ENCODE measurements at regions not wholly inside any gene's neighbourhood (a gene's known extent, or its start where the extent isn't known, plus 50 kb on each side); places are given as distances from the start of the nearest gene placed in this dataset.

- no peak overlapping the region for H3K4ac ChIP-seq (replicated peaks; ENCODE audit: insufficient read length, low read depth, low read length)
- no peak overlapping the region for H4K91ac ChIP-seq (replicated peaks; ENCODE audit: insufficient read length, low read length)
- H4K5ac ChIP-seq (ENCODE audit: insufficient read length, low read depth, low read length) = no peak overlapping the region
- no peak overlapping the region for H2BK5ac ChIP-seq (ENCODE audit: low read depth, low read length)
- FAIRE-seq = no peak
- no peaks in the 10 kb centered on the region for H3K9me3 ChIP-seq (ENCODE audit: insufficient read depth in 2 of 2, low read depth in 1 of 2, low read length in 1 of 2)
- H3K27ac ChIP-seq (ENCODE audit: low read depth, low read length) = no peak overlapping the region
- H3K79me1 ChIP-seq (ENCODE audit: low read depth, low read length) = no peaks in the 10 kb centered on the region
- no peaks in the 10 kb centered on the region for H3K23me2 ChIP-seq (ENCODE audit: low read depth, low read length)
- no peak overlapping the region for H2AFZ ChIP-seq (ENCODE audit: low read length)
- H2BK12ac ChIP-seq (ENCODE audit: low read depth, low read length) = no peak overlapping the region
- no peak overlapping the region for H2BK120ac ChIP-seq (replicated peaks; ENCODE audit: low read depth, low read length)
- no peak overlapping the region for H3K9ac ChIP-seq (replicated peaks in 1 of 4; ENCODE audit: extremely low read depth in 1 of 4, low read depth in 3 of 4, low read length in 3 of 4)
- no peak overlapping the region for H3K56ac ChIP-seq (replicated peaks; ENCODE audit: insufficient read length, low read depth, low read length)
- no peak overlapping the region for H3K14ac ChIP-seq (ENCODE audit: insufficient read length)
- 95% methylated on average over 6 of the region's 6 CpGs; no CpG with 5 or more reads in 1 of the 2 experiments for WGBS, 2 experiments (ENCODE audit: extremely low coverage in 1 of 2, insufficient coverage in 1 of 2, insufficient read length in 1 of 2, insufficient replicate concordance in 2 of 2, low coverage in 1 of 2, low lambda C conversion rate in 2 of 2, missing lambda C conversion rate in 1 of 2)
- no peak overlapping the region for H3K4me3 ChIP-seq (ENCODE audit: extremely low read depth in 1 of 4, insufficient read depth in 2 of 4, low read depth in 3 of 4, low read length in 4 of 4)
- no peaks in the 10 kb centered on the region for H3K27me3 ChIP-seq (replicated peaks in 1 of 4; ENCODE audit: control insufficient read depth in 3 of 4, extremely low read depth in 1 of 4, insufficient read depth in 3 of 4, low read length in 3 of 4)
- H3K4me2 ChIP-seq (ENCODE audit: insufficient read depth in 1 of 2, low read depth in 2 of 2, low read length in 2 of 2) = no peak overlapping the region
- H4K20me1 ChIP-seq (replicated peaks in 1 of 2; ENCODE audit: control insufficient read depth in 1 of 2, insufficient read depth in 2 of 2, low read length in 2 of 2) = no peaks in the 10 kb centered on the region
- CTCF ChIA-PET (ENCODE audit: partially characterized antibody) = interaction anchor here (1.2 kb wide), 1 partner anchor 20 kb away, joined by 3 read pairs; no protein-coding TSS in a partner anchor
- no peak overlapping the region; the same call in 1 of the 2 replicates for H4K8ac ChIP-seq (ENCODE audit: extremely low read depth, insufficient read depth, low read length)
- H3K36me3 ChIP-seq (ENCODE audit: control insufficient read depth in 2 of 4, insufficient read depth in 4 of 4, low read length in 3 of 4) = no peaks in the 10 kb centered on the region
- no peak overlapping the region for H2BK20ac ChIP-seq (ENCODE audit: low read length)
- TF ChIP-seq SUZ12 (IDR thresholded peaks at IDR 0.05; ENCODE audit: low read length) (no peak), POLR2A (IDR thresholded peaks at IDR 0.05; ENCODE audit: control extremely low read depth in 1 of 2, low read depth in 2 of 2, low read length in 2 of 2) (no peak), SAP30 (IDR thresholded peaks at IDR 0.05; ENCODE audit: insufficient read depth, insufficient replicate concordance, low read length) (no peak)
- TF ChIP-seq, protein P1, sequence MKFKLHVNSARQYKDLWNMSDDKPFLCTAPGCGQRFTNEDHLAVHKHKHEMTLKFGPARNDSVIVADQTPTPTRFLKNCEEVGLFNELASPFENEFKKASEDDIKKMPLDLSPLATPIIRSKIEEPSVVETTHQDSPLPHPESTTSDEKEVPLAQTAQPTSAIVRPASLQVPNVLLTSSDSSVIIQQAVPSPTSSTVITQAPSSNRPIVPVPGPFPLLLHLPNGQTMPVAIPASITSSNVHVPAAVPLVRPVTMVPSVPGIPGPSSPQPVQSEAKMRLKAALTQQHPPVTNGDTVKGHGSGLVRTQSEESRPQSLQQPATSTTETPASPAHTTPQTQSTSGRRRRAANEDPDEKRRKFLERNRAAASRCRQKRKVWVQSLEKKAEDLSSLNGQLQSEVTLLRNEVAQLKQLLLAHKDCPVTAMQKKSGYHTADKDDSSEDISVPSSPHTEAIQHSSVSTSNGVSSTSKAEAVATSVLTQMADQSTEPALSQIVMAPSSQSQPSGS (IDR thresholded peaks at IDR 0.05; ENCODE audit: low read length) = no peak
- DNase-seq (ENCODE audit: low read depth in 1 of 2, low spot score in 2 of 2) = no peak
- POLR2A ChIA-PET (ENCODE audit: partially characterized antibody) = no interaction called here
- no peaks in the 10 kb centered on the region for H3K79me2 ChIP-seq (ENCODE audit: control insufficient read depth in 1 of 2, insufficient read depth in 2 of 2, low read length in 2 of 2)
- no peak overlapping the region for H3K23ac ChIP-seq (ENCODE audit: insufficient read length)
- no peak overlapping the region for H2BK15ac ChIP-seq (ENCODE audit: low read length)
- peaks cover 0 to 3% (median 0%) of the 10 kb centered on the region in 4 experiments; a peak in 1 of 7 replicates for H3K4me1 ChIP-seq (replicated peaks in 1 of 4; ENCODE audit: control insufficient read depth in 3 of 4, insufficient read depth in 4 of 4, low read length in 3 of 4)
- H3K18ac ChIP-seq (ENCODE audit: extremely low read depth, low read length) = no peak overlapping the region
- no peak overlapping the region for H2AK5ac ChIP-seq (ENCODE audit: low read depth, low read length)
Measured at GRCh38 chr2:12807907-12808810, 91.4 kb downstream of the TRIB2 start.

Measured in H1 (cell line).